HG03139 (cell line): ENCODE measurements at regions not wholly inside any gene's neighbourhood (a gene's known extent, or its start where the extent isn't known, plus 50 kb on each side); places are given as distances from the start of the nearest gene placed in this dataset.
"Not testable (repeated sequence)": the region's sequence is repeated elsewhere in the genome, so short reads cannot be mapped to it uniquely, and the experiment has no call there.

ENCODE experiments used
- ATAC-seq: cut with Tn5 transposase; IDR thresholded peaks from one replicate; pipeline ENCODE4 v1.9.1; 2021; ENCODE audit not compliant: unreplicated experiment

DNA sequence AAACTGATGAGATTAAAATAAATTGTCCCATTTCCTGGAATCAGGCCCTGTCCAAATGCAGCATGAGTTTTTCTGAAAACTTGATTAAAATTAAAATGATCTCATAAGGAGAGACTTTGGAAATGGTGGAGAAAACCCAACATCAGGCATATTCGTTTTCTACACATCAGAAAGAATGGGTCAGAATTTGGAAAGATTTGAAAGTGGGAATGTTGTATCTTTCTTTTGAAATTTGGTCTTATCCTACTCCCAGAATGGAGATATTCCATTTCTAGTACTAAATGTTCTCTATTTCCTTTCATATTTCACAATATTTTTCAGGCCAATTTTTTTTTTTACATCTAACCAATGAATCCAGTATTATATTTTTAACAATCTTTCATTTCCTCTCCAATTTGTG, 223.9 kb upstream of the RXFP2 start:
- ATAC-seq = no peak

DNA sequence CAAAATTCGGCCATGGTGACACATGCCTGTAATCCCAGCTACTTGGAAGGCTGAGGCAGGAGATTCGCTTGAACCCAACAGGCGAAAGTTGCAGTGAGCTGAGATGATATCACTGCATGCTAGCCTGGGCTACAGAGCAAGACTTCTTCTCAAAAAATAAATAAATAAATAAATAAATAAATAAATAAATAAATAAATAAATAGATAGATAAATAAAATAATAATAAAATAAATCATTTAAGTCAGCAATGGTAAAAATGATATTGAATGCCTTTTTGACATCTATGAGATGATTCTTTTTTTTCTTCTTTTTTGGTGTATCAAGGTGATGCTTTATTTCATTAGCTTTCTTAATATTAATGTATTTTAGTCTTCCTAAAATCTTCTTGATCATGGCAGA, 221.7 kb upstream of the RXFP2 start:
- no peak for ATAC-seq

- ATAC-seq = no peak
Observed at GRCh38 chr13:31518645-31519044, 220.7 kb upstream of the RXFP2 start.

- no peak for ATAC-seq
Observed at GRCh38 chr13:31521435-31521834, 217.9 kb upstream of the RXFP2 start.

GRCh38 chr13:31522396-31522795, 216.9 kb upstream of the RXFP2 start:
- ATAC-seq = no peak

GRCh38 chr13:31528176-31528575, 211.2 kb upstream of the RXFP2 start:
- no peak for ATAC-seq

GRCh38 chr13:31528758-31529157, 210.6 kb upstream of the RXFP2 start:
- ATAC-seq = no peak

- no peak for ATAC-seq
Observed at GRCh38 chr13:31530922-31531321, 208.4 kb upstream of the RXFP2 start.

GRCh38 chr13:31537052-31537451, 202.3 kb upstream of the RXFP2 start:
- no peak for ATAC-seq

DNA sequence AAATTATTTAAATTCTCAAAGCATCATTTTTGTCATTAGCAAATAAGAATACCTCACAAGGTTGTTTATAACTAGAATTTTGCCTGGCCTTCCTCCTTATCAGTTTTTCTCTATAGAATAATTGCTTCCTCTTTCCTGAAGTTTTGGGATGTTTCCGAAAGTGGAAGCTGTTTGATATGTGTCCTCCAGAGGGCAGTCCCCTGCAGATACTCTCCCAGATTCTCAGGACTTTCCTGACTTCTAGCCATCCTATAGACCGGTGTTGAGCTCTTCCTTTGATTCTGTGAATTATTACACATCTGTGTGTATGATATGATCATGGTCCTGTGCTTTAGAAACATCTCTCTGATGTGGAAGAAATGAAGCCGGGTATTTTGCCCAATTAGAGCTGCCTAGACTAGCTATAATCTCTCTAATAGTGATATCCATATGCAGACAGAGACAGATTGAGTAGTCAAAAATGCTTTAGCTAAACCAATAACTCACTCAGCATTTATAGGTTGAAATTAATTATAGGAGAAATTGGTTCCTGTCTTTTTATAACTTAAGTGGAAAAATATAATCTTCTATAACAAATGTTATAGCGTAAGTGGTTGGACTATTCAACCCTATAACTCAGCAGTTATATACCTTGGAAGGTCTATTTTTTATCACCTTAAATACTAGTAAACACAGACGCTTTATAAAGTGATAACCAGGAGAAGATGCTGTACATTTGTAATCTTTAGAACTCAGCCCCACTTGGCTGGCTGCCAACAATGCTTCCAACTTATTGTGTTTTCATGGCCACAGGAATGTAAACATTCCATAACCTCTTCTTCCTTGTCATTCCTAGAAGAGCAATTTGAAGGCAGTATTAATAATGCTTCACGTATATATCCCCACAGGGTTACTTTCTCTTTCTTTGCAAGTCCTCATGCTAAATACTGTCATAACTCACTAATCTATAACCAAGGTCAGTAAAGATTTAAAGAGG, 201.0 kb upstream of the RXFP2 start:
- no peak for ATAC-seq

DNA sequence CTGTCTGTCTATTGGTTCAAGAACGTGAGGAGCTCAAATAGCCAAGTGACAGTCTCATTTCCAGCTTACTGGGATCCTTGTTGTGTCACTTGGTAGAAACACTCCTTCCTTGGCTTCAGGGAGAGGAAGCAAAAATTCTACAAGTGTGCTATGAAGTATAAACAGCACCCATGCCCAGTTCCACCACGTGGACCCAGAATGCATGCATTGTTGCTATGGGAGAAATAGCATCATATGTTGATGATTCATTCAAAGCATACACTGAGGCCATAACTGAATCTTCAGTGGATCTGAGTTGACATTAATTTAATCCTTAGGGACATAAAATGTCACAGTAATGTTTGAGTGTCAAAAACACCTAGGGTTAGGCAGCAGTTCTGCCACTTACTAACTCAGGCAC, 199.0 kb upstream of the RXFP2 start:
- no peak for ATAC-seq

DNA sequence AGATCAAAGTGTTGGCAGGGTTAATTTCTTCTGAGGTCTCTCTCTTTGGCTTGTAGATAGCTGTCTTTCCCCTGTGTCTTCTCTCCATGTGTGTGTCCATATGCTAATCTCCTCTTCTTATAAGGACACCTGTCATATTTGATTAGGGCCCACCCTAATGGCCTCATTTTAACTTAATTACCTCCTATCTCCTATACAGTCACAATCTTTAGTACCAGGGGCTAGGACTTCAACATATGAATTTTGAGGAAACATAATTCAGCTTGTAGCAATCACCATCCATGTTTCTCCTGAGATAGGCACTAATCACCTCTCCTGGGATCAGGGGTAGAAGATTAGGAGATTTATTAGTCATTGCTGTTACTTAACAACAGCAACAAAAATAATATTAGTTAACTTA, 196.1 kb upstream of the RXFP2 start:
- ATAC-seq = no peak

GRCh38 chr13:31545616-31546015, 193.7 kb upstream of the RXFP2 start:
- ATAC-seq = no peak

DNA sequence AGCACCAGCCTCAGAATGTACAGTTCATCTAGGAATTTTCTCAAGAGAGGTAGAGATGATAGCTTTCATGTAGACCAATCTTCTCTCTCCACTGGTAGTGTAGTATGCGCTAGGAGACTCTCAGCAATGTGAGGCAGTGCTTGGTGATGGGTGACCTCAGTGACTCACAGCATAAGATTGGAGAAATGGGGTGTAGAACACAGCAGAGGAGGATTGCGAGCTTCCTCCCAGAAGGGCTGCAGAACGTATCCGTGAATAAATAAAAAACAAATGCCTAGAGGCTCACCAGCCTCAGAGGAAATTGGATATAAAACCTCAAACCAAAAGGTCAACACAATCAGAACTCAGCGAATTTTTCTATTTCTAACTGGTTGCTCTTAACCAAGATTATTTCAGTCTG, 182.9 kb upstream of the RXFP2 start:
- no peak for ATAC-seq

- ATAC-seq = not testable (repeated sequence)
Observed at GRCh38 chr13:31584221-31584620, 155.1 kb upstream of the RXFP2 start.

- ATAC-seq = no peak
Observed at GRCh38 chr13:31587698-31588266, 151.5 kb upstream of the RXFP2 start.

- no peak for ATAC-seq
Observed at GRCh38 chr13:31588316-31588715, 151.0 kb upstream of the RXFP2 start.

DNA sequence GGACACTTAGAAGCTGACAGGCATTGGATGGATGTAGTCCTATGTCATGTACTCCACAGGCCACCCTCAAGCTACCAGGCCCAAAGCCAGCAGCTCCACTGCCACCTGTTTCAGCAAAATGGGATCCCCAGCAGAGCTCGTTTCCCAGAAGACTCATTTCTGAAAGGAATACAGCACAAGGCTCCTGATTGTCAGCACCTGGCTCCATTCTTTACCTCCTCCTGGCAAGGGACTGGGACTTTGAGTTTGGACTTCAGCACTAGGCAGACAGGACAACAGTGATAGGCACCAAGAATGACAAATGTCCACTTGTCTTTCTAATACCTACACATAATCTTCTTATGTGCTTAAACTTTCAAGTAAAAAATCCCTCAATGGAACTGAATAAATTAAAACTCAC, 150.4 kb upstream of the RXFP2 start:
- ATAC-seq = no peak

GRCh38 chr13:31591642-31592233, 147.6 kb upstream of the RXFP2 start:
- ATAC-seq = no peak

- no peak for ATAC-seq
Observed at GRCh38 chr13:31594056-31594455, 145.3 kb upstream of the RXFP2 start.

GRCh38 chr13:31595563-31595962, 143.8 kb upstream of the RXFP2 start:
- ATAC-seq = no peak

GRCh38 chr13:31598990-31599389, 140.3 kb upstream of the RXFP2 start:
- ATAC-seq = no peak
